ENCODE measurements at regions not wholly inside any gene's neighbourhood (a gene's known extent, or its start where the extent isn't known, plus 50 kb on each side); places are given as distances from the start of the nearest gene placed in this dataset.
"Not testable (repeated sequence)": the region's sequence is repeated elsewhere in the genome, so short reads cannot be mapped to it uniquely, and the experiment has no call there.

GRCh38 chr10:100624298-100624697, 88.6 kb downstream of the HIF1AN start:
- Histone ChIP-seq H3K4me1 (ENCODE audit: control insufficient read depth, insufficient read depth, low read length) (no peaks in the 10 kb centered on the region), H3K36me3 (ENCODE audit: control insufficient read depth, insufficient read depth, low read length) (no peaks in the 10 kb centered on the region), H3K27me3 (ENCODE audit: control insufficient read depth, insufficient read depth, low read length) (peaks cover 21% of the 10 kb centered on the region), H3K27ac (ENCODE audit: low read depth, low read length) (no peak overlapping the region), H3K4me3 (ENCODE audit: low read length) (no peak overlapping the region), H3K9ac (ENCODE audit: low read length) (no peak overlapping the region)

- no peaks in the 10 kb centered on the region for H3K4me1 ChIP-seq (ENCODE audit: control insufficient read depth, insufficient read depth, low read length)
- H3K4me3 ChIP-seq (ENCODE audit: low read length) = no peak overlapping the region
- H3K9ac ChIP-seq (ENCODE audit: low read length) = no peak overlapping the region
- no peaks in the 10 kb centered on the region for H3K36me3 ChIP-seq (ENCODE audit: control insufficient read depth, insufficient read depth, low read length)
- peaks cover 15% of the 10 kb centered on the region for H3K27me3 ChIP-seq (ENCODE audit: control insufficient read depth, insufficient read depth, low read length)
- no peak overlapping the region for H3K27ac ChIP-seq (ENCODE audit: low read depth, low read length)
These were observed 90.1 kb downstream of the HIF1AN start for GRCh38 chr10:100625816-100626215.

- Histone ChIP-seq H3K27me3 (ENCODE audit: control insufficient read depth, insufficient read depth, low read length) (peaks cover 11% of the 10 kb centered on the region), H3K4me3 (ENCODE audit: low read length) (no peak overlapping the region), H3K4me1 (ENCODE audit: control insufficient read depth, insufficient read depth, low read length) (no peaks in the 10 kb centered on the region), H3K36me3 (ENCODE audit: control insufficient read depth, insufficient read depth, low read length) (no peaks in the 10 kb centered on the region), H3K27ac (ENCODE audit: low read depth, low read length) (no peak overlapping the region), H3K9ac (ENCODE audit: low read length) (no peak overlapping the region)
These were observed 92.3 kb downstream of the HIF1AN start for GRCh38 chr10:100628061-100628460.

- no peak overlapping the region for H3K9ac ChIP-seq (ENCODE audit: low read length)
- no peak overlapping the region for H3K27ac ChIP-seq (ENCODE audit: low read depth, low read length)
- H3K4me1 ChIP-seq (ENCODE audit: control insufficient read depth, insufficient read depth, low read length) = no peaks in the 10 kb centered on the region
- H3K4me3 ChIP-seq (ENCODE audit: low read length) = no peak overlapping the region
- no peaks in the 10 kb centered on the region for H3K36me3 ChIP-seq (ENCODE audit: control insufficient read depth, insufficient read depth, low read length)
- H3K27me3 ChIP-seq (ENCODE audit: control insufficient read depth, insufficient read depth, low read length) = no peaks in the 10 kb centered on the region
These were observed 95.4 kb downstream of the HIF1AN start for GRCh38 chr10:100631192-100631591.

GRCh38 chr10:100632027-100632426, 96.3 kb downstream of the HIF1AN start:
- Histone ChIP-seq H3K9ac (ENCODE audit: low read length) (no peak overlapping the region), H3K4me1 (ENCODE audit: control insufficient read depth, insufficient read depth, low read length) (no peaks in the 10 kb centered on the region), H3K4me3 (ENCODE audit: low read length) (no peak overlapping the region), H3K36me3 (ENCODE audit: control insufficient read depth, insufficient read depth, low read length) (no peaks in the 10 kb centered on the region), H3K27ac (ENCODE audit: low read depth, low read length) (no peak overlapping the region), H3K27me3 (ENCODE audit: control insufficient read depth, insufficient read depth, low read length) (no peaks in the 10 kb centered on the region)

- no peaks in the 10 kb centered on the region for H3K27me3 ChIP-seq (ENCODE audit: control insufficient read depth, insufficient read depth, low read length)
- no peaks in the 10 kb centered on the region for H3K4me1 ChIP-seq (ENCODE audit: control insufficient read depth, insufficient read depth, low read length)
- no peak overlapping the region for H3K27ac ChIP-seq (ENCODE audit: low read depth, low read length)
- H3K36me3 ChIP-seq (ENCODE audit: control insufficient read depth, insufficient read depth, low read length) = no peaks in the 10 kb centered on the region
- no peak overlapping the region for H3K9ac ChIP-seq (ENCODE audit: low read length)
- no peak overlapping the region for H3K4me3 ChIP-seq (ENCODE audit: low read length)
These were observed 98.3 kb downstream of the HIF1AN start for GRCh38 chr10:100634034-100634433.

GRCh38 chr10:100636848-100637553, 101.3 kb downstream of the HIF1AN start:
- H3K4me1 ChIP-seq (ENCODE audit: control insufficient read depth, insufficient read depth, low read length) = no peaks in the 10 kb centered on the region
- peaks cover 4% of the 10 kb centered on the region for H3K27me3 ChIP-seq (ENCODE audit: control insufficient read depth, insufficient read depth, low read length)
- H3K4me3 ChIP-seq (ENCODE audit: low read length) = no peak overlapping the region
- H3K27ac ChIP-seq (ENCODE audit: low read depth, low read length) = no peak overlapping the region
- no peak overlapping the region for H3K9ac ChIP-seq (ENCODE audit: low read length)
- no peaks in the 10 kb centered on the region for H3K36me3 ChIP-seq (ENCODE audit: control insufficient read depth, insufficient read depth, low read length)

GRCh38 chr10:100637785-100638184, 102.0 kb downstream of the HIF1AN start:
- Histone ChIP-seq H3K27me3 (ENCODE audit: control insufficient read depth, insufficient read depth, low read length) (peaks cover 4% of the 10 kb centered on the region), H3K4me1 (ENCODE audit: control insufficient read depth, insufficient read depth, low read length) (no peaks in the 10 kb centered on the region), H3K9ac (ENCODE audit: low read length) (no peak overlapping the region), H3K4me3 (ENCODE audit: low read length) (no peak overlapping the region), H3K36me3 (ENCODE audit: control insufficient read depth, insufficient read depth, low read length) (no peaks in the 10 kb centered on the region), H3K27ac (ENCODE audit: low read depth, low read length) (no peak overlapping the region)

GRCh38 chr10:100638969-100639368, 103.2 kb downstream of the HIF1AN start:
- not testable (repeated sequence) for H3K4me3 ChIP-seq (ENCODE audit: low read length); H3K36me3 ChIP-seq (ENCODE audit: control insufficient read depth, insufficient read depth, low read length); H3K4me1 ChIP-seq (ENCODE audit: control insufficient read depth, insufficient read depth, low read length); H3K27me3 ChIP-seq (ENCODE audit: control insufficient read depth, insufficient read depth, low read length); H3K27ac ChIP-seq (ENCODE audit: low read depth, low read length); H3K9ac ChIP-seq (ENCODE audit: low read length)

- no peaks in the 10 kb centered on the region for H3K4me1 ChIP-seq (ENCODE audit: control insufficient read depth, insufficient read depth, low read length)
- peaks cover 10% of the 10 kb centered on the region for H3K27me3 ChIP-seq (ENCODE audit: control insufficient read depth, insufficient read depth, low read length)
- H3K27ac ChIP-seq (ENCODE audit: low read depth, low read length) = no peak overlapping the region
- no peak overlapping the region for H3K9ac ChIP-seq (ENCODE audit: low read length)
- no peaks in the 10 kb centered on the region for H3K36me3 ChIP-seq (ENCODE audit: control insufficient read depth, insufficient read depth, low read length)
- no peak overlapping the region for H3K4me3 ChIP-seq (ENCODE audit: low read length)
These were observed 102.9 kb upstream of the PAX2 start for GRCh38 chr10:100642295-100642994.

- Histone ChIP-seq H3K9ac (ENCODE audit: low read length) (no peak overlapping the region), H3K4me1 (ENCODE audit: control insufficient read depth, insufficient read depth, low read length) (no peaks in the 10 kb centered on the region), H3K27ac (ENCODE audit: low read depth, low read length) (no peak overlapping the region), H3K36me3 (ENCODE audit: control insufficient read depth, insufficient read depth, low read length) (no peaks in the 10 kb centered on the region), H3K4me3 (ENCODE audit: low read length) (no peak overlapping the region), H3K27me3 (ENCODE audit: control insufficient read depth, insufficient read depth, low read length) (peaks cover 8% of the 10 kb centered on the region)
These were observed 100.3 kb upstream of the PAX2 start for GRCh38 chr10:100645091-100645490.

GRCh38 chr10:100645613-100646392, 99.6 kb upstream of the PAX2 start:
- H3K36me3 ChIP-seq (ENCODE audit: control insufficient read depth, insufficient read depth, low read length) = no peaks in the 10 kb centered on the region
- H3K9ac ChIP-seq (ENCODE audit: low read length) = no peak overlapping the region
- peaks cover 12% of the 10 kb centered on the region for H3K27me3 ChIP-seq (ENCODE audit: control insufficient read depth, insufficient read depth, low read length)
- H3K4me3 ChIP-seq (ENCODE audit: low read length) = no peak overlapping the region
- no peaks in the 10 kb centered on the region for H3K4me1 ChIP-seq (ENCODE audit: control insufficient read depth, insufficient read depth, low read length)
- no peak overlapping the region for H3K27ac ChIP-seq (ENCODE audit: low read depth, low read length)
